HG03571 (cell line): ENCODE measurements at regions not wholly inside any gene's neighbourhood (a gene's known extent, or its start where the extent isn't known, plus 50 kb on each side); places are given as distances from the start of the nearest gene placed in this dataset.
"Not testable (repeated sequence)": the region's sequence is repeated elsewhere in the genome, so short reads cannot be mapped to it uniquely, and the experiment has no call there.

Experiments
- ATAC-seq: cut with Tn5 transposase; IDR thresholded peaks from one replicate; pipeline ENCODE4 v1.9.1; 2021; ENCODE audit not compliant: unreplicated experiment

DNA sequence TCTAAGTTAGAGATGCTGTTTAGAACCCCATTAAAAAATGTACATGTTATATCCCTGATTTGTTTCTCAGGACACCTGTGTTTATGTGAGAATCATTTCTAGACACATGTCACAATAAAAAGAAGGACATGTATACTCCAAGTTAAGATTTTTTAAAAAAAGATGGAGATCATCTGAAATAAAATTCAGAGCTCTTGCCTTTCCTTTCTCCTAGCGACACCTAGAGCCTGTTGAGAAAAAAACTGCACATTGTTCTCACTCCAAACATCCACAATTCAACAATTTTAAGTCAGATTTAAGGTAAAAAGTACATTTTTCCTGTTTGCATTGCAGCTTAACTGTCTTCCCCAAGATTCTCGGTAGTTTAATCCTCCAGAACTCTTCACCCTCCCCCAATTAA, 171.8 kb downstream of the ATP6V0E2 start:
- ATAC-seq, result not testable (repeated sequence)

DNA sequence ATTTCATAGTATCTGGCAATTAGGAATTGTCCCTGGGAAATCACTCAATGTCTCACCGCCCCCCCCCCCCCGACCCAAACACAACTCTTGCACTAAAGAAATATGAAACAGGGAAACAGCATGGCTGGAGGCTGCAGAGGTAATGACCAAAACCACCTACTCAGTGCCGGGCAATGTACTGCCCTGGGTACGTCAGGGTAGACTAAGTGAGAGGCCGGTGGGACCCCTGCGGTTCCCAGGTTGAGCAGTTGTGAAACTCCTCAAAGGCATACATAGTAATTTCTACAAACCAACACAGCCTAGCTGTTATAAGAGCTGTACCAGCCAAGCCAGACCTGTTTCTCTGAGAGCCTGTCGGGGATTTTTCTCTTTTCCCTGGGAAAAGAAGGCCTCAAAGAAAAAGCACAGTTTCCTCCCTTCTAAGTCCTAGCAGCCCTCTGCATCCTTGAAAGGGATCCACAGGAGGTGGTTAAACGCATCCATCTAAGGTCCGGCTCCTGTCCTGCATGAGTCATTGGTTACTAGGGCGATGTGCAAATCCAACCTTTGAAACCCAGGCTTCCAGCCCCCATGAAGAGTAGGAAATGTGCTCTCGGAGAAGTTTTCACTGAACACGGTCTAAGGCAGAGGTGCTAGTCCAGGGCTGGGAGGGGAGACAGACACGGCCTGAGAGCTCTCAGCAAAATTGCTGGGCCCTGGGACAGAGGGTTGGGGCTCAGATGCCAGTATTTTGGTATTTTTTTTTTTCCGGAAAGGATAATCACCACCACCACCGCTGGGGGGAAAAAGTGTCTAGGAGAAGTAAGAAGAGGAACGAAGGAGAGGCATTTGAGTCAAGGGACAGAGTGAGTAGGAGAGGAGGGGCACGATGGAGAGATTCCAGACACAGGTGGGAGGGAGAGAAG, 172.8 kb downstream of the ATP6V0E2 start:
- ATAC-seq, result not testable (repeated sequence)

DNA sequence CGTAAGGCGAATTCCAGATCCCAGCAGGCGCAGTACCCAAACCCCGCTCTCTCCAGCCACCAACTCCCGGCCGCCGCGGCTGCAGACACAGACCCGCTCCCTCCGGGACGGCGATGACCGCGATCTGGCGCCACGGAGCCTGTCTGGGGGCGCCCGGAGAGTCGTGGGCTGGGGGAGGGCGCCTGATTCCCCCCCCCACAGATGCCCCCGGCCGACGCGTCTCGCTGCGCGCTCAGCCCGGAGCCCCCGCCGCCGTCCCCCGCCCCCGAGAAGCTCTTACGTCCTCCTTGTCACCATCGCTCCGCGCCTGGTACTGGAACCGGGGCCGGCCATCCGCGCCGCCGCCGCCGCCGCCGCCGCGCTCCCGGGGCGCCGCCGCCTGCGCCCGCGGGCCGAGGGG, 173.6 kb downstream of the ATP6V0E2 start:
- not testable (repeated sequence) for ATAC-seq

DNA sequence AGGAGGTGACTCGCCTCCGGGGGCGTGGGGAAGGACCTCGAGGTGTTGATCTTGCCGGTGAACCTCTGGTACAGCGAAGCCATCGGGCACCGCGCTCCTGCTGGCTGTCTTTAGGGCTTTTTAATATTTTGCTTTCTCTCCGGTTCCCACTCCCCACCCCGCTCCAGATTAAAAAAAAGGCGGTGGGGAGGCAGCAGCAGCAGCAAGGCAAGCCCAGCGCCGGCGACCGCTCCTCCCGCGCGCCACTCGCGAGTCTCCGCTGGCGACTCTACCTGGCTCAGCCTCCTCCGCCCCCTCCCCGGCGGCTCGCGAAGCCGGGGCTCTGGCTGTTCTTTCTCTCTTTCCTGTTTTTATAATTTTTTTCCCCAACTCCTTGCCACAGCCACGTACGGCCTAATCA, 174.0 kb downstream of the ATP6V0E2 start:
- ATAC-seq, result not testable (repeated sequence)

DNA sequence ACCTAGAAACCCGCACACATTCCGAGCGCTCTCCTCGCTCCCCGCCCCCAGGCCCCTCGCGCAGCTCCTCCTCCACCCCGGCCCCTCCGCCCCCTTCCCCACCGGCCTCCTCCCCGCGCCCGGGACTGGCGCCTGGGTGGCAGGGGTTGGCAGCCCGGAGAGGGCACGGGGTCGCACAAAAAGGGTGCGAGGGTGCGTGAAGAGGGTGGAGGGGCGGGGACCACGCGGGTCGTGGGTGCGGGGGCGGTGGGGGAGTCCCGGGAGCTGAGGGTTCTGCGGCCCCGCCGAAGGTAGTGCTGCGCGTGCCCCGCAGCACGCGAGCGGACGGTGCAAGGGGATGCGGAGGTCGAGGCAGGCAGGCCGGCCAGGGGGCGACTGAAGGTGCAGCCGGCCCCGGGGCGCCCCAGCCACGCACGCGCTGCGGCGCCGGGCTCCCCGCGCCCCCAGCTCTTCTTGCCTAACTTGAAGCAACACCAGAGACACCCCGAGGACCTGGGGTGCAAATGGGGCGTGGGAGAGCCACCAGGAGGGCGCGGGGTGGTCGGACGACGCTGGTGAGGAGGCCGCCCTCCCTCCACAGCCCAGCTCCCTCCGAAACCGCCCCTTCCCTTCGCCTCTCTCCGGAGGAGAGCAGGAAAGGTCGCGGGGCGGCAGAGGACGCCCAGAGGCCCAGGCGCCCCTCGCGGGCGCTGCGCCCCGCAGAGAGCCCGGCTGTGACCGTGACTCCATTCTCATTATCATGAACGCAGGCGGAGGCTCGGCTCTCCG, 174.7 kb downstream of the ATP6V0E2 start:
- not testable (repeated sequence) for ATAC-seq

DNA sequence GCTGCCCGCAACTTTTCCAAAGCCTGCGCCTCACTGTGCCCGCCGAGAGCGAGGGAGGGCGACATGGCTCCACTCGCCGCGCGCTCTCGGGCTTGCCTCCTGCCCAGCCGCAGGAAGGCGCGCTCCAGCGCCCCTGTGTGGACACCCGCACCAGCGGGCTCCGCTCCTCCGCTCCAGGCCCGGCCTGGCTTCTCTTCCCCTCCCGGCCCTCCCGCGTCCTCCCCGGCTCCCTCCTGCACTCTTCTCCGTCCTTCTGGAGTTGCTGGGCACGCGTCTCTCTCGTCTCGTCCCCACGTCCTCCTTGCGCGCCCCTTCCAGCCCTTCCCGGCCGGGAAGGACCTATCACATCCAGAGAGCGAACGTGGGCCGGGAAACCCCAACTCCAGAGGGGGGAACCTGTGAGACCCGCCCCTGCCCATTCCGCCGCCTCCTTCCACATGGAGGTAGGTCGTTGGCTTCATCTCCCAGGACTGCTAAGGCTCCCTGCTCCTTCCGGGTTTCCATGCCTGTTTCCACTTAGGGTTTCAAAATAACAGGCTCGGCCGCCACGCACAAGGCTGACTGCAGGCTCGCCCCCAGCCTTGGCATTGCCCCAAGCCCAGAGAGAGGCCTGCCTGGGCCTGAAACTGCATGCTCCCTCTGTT, 175.4 kb downstream of the ATP6V0E2 start:
- not testable (repeated sequence) for ATAC-seq

DNA sequence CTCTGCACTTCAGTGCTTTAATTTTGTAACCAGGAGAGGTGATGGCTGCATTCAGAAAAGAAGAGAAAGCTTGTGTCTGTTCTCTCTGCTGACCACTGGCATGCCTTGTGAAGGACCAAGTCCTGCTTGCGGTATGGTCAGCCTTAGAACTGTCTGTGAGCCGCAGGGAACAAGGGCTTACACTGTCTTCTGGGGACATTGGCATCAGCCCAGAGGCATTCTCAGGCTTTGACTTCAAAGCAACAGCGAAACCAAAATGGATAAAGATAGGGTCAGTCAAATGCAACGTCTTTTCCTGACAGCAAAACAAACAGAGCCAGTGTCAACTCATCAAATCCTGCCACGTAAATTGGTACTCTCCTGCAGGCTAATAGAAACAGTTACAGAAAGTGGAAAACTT, 179.6 kb downstream of the ATP6V0E2 start:
- ATAC-seq, result not testable (repeated sequence)

DNA sequence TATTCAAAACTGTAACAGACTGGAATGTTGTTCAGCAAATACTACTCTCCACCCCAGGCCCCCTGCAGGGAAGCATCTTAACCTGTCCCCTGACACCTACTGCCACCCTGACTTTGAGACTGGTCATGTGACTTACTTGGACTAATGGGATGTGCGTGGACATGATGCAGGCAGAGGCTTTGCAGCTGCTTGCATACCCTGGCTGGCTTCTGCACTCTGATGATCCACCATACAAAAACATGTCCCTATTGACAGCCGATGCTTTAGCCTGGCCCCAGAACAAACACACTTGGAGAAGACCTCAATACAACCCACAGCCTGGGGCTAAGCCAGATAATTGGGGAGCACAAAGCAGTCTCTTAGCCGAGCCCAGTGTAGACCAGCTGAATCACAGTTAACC, 180.5 kb downstream of the ATP6V0E2 start:
- ATAC-seq, result not testable (repeated sequence)

DNA sequence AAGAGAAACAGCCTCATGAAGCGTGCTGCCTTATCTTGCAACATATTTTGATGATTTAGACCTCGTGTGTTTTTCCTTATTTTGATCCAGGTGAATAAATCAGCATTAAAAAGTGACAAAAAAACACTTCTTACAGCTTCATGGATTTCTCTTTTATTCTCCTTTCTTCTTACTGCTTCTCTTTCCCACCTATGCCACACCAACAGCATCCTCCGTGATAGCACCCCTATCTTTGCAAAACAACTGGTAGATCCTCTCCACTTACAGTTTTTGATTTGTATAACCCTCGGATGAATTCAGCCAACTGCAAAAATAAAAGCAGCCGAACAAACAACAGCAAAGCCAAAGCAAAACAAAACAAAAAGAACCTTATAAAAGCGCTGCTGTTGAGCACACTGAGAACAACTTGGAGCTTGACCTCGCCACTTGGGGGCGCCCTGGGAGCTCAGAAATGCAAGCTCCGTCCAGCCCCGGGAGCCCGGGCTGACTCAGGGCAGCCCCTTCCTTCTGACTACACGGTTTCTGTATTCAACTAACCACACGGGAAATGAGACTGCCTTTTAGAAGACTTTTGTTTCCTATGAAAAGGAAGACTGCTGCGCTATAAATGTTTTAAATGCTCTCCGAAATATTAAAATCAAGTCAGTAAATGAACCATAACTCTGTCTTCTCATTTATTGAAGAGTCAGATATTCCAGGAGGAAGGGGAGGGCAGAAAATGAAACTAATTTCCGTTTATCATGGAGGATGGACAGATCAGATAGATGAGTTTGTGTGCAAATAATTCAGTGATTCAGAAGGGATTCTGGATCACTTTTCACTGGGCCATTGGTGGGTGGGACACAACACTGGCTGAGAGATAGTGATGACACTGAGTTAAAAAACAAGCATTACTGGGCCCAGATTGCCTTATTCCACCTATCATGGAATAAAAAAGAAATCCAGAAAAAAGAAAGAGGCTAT, 186.8 kb downstream of the ATP6V0E2 start:
- ATAC-seq, result peak; percentile 94

DNA sequence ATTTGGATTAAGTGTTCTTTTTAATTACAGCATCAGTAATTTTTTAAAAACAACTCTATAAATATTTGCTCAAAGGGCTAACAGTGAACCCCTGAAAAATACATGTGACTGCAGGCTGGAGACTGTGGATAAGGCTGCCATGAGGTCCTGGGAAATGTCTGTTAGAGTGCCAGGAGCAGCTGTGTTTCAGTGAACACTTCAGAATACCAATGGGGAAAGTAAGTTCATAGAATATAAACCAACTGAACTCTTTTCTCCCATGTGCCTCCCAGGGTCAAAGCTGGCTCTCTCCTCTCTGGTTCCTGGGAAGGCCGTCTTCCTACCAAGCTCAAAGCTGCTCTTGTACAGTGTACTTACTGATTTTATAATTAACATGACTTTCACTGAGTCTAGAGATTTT, 189.4 kb downstream of the ATP6V0E2 start:
- ATAC-seq, result not testable (repeated sequence)

DNA sequence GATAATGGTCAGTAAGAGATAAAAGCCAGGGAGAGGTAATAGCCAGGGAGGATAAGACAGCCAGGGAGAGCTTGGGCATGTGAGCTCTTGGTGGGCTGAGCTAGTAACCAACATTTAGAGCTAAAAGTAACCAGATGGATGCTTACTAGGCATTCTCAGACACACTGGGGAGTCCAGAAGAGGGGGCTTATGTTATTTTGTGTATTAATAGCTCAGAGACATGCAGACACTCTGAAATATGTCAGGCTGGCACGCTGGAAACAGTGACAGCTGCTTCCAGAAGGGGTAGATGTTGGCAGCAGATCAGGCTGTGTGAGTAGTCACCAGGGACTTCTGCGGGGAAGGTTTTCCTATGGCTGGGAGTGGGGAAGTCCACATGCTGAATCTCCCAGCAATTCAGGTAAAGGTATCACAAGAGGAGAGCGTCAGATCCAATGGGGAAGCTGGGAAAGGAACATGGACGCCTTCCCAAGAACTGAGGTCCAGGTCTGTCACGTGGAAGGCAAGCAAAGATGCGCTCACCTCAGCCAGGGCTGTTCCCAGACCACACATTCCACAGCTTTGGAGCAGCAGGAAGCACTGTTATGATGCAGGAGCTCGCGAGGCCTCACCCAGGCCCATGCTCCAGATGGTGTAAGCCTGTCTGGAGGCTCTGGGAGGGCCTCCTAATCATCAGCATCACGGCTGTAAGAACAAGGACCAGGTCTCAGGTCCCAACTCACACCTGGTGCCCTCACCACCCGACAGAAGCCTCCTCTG, 196.0 kb downstream of the ATP6V0E2 start:
- ATAC-seq, result not testable (repeated sequence)

DNA sequence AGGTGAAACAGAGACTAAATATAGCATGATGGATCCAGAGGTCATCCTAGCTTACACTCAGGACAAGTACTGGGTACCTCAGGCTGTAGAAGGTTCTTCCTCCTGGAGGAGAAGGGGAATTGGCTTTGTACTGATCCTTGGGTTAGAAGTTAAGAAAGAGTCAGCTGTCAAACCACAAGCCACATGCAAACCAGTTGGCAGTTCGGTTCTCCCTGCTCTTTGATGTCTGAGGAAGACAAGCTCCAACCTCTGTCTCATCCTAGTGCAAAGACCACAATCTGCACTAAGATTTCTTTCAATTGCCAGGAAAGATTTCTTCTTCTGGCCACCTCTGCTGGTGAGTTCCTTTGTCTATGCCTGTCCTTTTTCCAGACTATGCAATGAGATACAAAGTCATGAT, 203.8 kb downstream of the ATP6V0E2 start:
- ATAC-seq, result not testable (repeated sequence)

DNA sequence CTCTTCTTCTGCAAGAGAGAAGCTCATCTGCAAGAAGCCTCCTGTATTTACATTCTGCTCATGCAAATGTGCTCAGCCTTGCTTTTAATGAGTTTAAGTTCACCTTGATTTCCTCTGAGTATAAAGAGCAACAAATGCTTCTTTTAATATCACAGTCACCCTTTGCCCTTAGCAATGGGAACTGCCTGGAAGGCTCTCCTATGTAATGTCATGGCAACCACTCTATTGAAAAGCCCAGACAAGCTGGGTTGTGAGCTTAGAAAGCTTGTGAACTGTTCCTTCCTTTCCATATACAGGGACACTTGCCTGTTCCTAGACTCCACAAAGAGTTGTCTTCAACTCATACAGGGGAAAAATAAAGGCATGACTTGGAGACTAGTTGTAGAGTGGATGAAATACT, 208.1 kb downstream of the ATP6V0E2 start:
- ATAC-seq, result not testable (repeated sequence)

DNA sequence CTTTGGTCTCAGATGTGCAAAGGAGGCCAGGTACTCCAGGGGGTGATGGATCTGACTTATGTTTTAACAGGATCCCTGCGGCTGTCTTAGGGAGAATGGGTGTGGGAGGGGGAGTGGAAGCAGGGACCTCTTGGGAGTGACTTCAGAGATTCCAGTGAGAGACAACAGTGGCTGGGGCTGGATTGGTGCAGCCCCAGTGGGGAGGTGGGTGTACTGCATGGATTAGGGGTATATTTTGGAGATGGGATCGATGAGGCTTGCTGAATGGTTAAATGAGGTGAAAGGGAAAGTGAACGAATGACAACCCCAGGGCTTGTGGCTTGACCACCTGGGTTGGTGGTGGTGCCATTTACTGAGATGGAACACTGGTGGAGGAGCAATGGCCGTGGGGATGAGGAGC, 211.0 kb downstream of the ATP6V0E2 start:
- ATAC-seq, result not testable (repeated sequence)

DNA sequence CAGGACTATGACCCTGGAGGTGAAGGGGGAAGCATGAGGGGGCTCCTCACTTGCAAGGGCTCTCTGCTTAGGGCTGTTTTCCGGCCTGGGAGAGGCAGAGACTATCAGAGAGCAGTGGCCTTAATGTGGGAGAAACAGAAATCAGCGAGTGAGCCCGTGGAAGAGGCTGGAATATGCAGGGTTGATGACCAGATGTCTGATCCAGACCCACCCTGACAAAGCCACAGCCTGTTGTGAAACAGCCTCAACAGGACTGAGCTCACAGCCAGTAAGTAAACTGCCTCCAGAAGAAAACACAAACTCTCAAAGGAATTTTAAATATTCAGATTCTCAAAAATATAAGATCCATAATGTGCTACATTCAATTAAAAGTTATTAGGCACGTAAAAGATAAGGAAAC, 213.7 kb downstream of the ATP6V0E2 start:
- ATAC-seq, result not testable (repeated sequence)

DNA sequence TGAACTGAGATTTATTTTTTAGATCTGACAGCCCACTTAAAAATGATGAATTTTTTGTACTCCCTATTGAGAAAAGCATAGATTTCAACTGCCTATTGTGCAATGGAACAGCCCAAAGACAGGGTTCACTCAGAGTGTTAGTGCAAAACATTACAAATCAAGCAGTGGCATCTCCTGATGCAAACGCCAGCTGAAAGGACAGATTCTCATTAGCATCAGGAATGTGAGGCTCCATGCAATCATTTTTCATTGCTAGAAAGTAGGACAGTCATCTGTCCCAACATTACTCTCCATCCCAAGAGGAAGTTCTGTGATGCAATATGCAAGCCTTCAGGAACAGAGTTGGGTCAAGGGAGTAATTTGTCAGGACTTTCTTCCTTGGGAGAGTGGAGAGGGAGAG, 215.4 kb downstream of the ATP6V0E2 start:
- not testable (repeated sequence) for ATAC-seq

DNA sequence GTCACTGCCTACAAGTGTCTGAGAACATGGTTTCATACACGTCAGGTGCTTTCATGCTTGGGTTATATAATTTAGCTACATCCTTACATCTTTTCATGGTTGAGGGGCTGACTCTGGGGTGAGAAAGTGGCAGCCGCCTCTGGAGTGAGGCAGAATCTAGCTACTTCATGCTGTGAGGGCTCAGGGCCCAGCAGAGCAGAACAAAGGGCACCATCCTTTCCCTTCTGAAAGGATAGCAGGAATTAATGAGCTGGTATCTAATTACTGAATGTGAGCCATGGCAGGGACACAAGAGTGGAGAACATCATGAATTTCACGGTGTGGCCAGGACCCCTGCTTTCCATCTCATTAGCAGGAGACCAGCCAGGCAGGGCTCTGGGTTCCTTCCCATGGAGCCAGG, 217.0 kb downstream of the ATP6V0E2 start:
- ATAC-seq, result not testable (repeated sequence)

DNA sequence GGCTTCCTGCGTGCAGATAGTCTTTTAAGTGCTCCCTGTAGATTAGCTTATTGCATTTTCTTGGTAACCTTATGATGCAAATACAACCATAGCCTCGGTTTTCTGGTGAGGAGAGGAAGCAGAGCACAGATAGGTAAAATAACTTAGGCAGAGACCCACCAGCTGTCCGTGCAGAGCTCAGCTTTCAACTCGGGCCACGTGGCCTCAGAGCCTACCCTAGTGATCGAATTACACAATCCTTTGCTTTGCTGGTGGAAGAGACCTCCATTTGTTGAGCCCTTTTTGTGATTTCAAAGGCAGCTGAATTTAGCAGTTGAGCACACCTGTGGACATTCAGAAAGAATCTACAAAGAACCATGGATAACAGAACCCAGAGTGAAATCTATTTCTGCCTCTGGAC, 220.1 kb downstream of the ATP6V0E2 start:
- ATAC-seq, result not testable (repeated sequence)

DNA sequence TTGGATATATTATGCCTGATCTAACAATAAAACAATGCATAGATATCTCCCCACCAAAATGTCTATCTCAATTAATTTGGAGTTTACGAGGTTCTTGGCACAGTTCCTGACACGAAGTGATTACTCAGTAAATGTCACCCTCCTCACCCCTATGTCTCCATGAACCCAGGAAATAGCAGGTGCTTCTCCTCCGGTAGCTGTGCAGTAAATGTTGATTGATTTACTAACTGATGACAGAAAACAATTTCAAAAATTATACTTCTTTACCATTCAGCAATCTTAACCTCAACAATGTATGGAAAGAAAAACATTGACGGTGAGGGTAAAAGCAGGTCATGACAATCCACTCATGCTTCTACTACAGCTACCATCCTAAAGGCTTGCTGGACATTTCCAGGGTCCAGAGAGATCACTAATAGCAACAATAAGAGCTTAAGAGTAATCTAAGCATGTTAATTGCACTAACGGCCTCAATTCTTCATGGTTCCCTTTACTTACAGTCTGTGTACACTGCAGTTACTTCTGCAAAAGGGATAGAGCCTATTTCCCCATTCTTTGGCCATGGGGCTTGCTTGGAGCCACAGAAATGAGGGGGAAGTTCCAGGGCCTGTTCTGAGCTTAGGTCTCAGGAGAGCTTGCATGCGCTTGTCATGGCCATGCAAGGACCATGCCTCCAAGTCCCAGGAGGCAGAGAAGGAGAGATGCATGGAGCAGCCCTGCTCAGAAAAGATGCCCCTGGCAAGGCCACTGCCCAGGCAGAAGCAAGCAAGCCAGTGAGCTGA, 222.6 kb downstream of the ATP6V0E2 start:
- ATAC-seq, result not testable (repeated sequence)
